ENCODE measurements at regions not wholly inside any gene's neighbourhood (a gene's known extent, or its start where the extent isn't known, plus 50 kb on each side); places are given as distances from the start of the nearest gene placed in this dataset.

DNA sequence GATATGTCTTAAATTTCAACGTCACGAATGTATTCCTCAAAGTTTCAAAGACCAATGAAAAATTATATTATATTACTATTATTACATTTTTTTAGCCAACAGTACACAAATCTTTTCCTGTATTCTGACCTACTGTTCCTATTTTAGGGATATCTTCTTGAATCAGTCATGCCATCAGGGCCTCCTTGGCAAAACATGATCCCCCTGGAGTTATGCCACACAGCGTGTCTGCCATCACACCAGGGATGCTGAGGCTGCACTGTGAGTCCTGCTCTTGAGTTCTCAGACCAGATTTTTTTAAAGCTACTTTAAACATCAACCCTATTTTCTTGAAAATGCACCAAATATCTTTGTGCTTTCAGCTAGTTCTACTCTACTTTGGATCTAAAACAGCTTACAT, 425.9 kb upstream of the ZNF385D start:
- TF ChIP-seq ZNF274 (IDR thresholded peaks at IDR 0.05; ENCODE audit: borderline replicate concordance, low read depth, low read length) (no peak), ZNF121 (CRISPR knock-in tag; conservative IDR thresholded peaks at IDR 0.05) (no peak), NEUROD1 (IDR thresholded peaks at IDR 0.05; ENCODE audit: borderline replicate concordance, low read depth, low read length, partially characterized antibody) (no peak), TOE1 (IDR thresholded peaks at IDR 0.05; ENCODE audit: borderline replicate concordance) (no peak), TOE1 (CRISPR knock-in tag; IDR thresholded peaks at IDR 0.05; ENCODE audit: borderline replicate concordance, low read depth) (no peak), CBX2 (IDR thresholded peaks at IDR 0.05; ENCODE audit: insufficient read depth, low read length, poor library complexity, severe bottlenecking) (no peak), EZH2 (IDR thresholded peaks at IDR 0.05; ENCODE audit: borderline replicate concordance, low read depth, low read length) (no peak), MECOM (CRISPR knock-in tag; IDR thresholded peaks at IDR 0.05) (no peak), FOXJ2 (tag; IDR thresholded peaks at IDR 0.05) (no peak), ZNF584 (CRISPR knock-in tag; IDR thresholded peaks at IDR 0.05; ENCODE audit: low read depth) (no peak)
- TF ChIP-seq, protein P1, sequence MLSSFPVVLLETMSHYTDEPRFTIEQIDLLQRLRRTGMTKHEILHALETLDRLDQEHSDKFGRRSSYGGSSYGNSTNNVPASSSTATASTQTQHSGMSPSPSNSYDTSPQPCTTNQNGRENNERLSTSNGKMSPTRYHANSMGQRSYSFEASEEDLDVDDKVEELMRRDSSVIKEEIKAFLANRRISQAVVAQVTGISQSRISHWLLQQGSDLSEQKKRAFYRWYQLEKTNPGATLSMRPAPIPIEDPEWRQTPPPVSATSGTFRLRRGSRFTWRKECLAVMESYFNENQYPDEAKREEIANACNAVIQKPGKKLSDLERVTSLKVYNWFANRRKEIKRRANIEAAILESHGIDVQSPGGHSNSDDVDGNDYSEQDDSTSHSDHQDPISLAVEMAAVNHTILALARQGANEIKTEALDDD (IDR thresholded peaks at IDR 0.05) = no peak
